Neural cell (in vitro differentiated cells): ENCODE measurements at regions not wholly inside any gene's neighbourhood (a gene's known extent, or its start where the extent isn't known, plus 50 kb on each side); places are given as distances from the start of the nearest gene placed in this dataset.

Experiments
- H2AFZ ChIP-seq: fragments of 200-600, 300-800 bp; sonication (generic), shearing (Covaris generic); 2 replicates; pipeline ENCODE4 v1.6.0; 2014; ENCODE audit warnings: low read depth, mild to moderate bottlenecking, antibody characterized with exemption, low read length, moderate library complexity
- H3F3A ChIP-seq: fragments of 200-600 bp; shearing (Covaris generic); 2 replicates; pipeline ENCODE4 v1.6.1; 2016; ENCODE audit warnings: mild to moderate bottlenecking, moderate library complexity, mixed read lengths, antibody characterized with exemption, low read length; ENCODE audit not compliant: insufficient read depth, poor library complexity, severe bottlenecking
- H3K27ac ChIP-seq: fragments of 200-600, 300-800 bp; sonication (generic), shearing (Covaris generic); 2 replicates; pipeline ENCODE4 v1.5.1; 2014; ENCODE audit warnings: mild to moderate bottlenecking, low read length, moderate library complexity
- H3K27me3 ChIP-seq: fragments of 300-800, 200-600 bp; sonication (generic), shearing (Covaris generic); 2 replicates; pipeline ENCODE4 v1.6.0; 2014; ENCODE audit warnings: mild to moderate bottlenecking, low read depth, low read length, moderate library complexity; ENCODE audit not compliant: insufficient read depth
- H3K36me3 ChIP-seq: fragments of 300-800, 200-600 bp; sonication (generic), shearing (Covaris generic); 2 replicates; pipeline ENCODE4 v1.5.1; 2014; ENCODE audit warnings: mild to moderate bottlenecking, antibody characterized with exemption, low read length, moderate library complexity; ENCODE audit not compliant: insufficient read depth
- H3K4me2 ChIP-seq: fragments of 300-800, 200-600 bp; sonication (generic), shearing (Covaris generic); 2 replicates; pipeline ENCODE4 v1.6.0; 2014; ENCODE audit warnings: mild to moderate bottlenecking, low read length
- H3K4me3 ChIP-seq: fragments of 300-800, 200-600 bp; sonication (generic), shearing (Covaris generic); 2 replicates; pipeline ENCODE4 v1.5.1; 2014; ENCODE audit warnings: mild to moderate bottlenecking, low read length, moderate library complexity
- H3K79me2 ChIP-seq: fragments of 200-600 bp; shearing (Covaris generic); replicated peaks from 2 replicates; pipeline ENCODE4 v1.6.0; 2014; ENCODE audit warnings: mild to moderate bottlenecking, low read length, moderate library complexity; ENCODE audit not compliant: insufficient read depth
- H3K9ac ChIP-seq: fragments of 300-800, 200-600 bp; sonication (generic), shearing (Covaris generic); 2 replicates; pipeline ENCODE4 v1.6.1; 2016; ENCODE audit warnings: mild to moderate bottlenecking, low read length, mixed read lengths
- H3K9me2 ChIP-seq: fragments of 200-600 bp; shearing (Covaris generic); 2 replicates; pipeline ENCODE4 v1.6.1; 2016; ENCODE audit warnings: mild to moderate bottlenecking, low read length, mixed read lengths; ENCODE audit not compliant: insufficient read depth
- H3K9me3 ChIP-seq: fragments of 200-600, 300-800 bp; sonication (generic), shearing (Covaris generic); 2 replicates; pipeline ENCODE4 v1.6.1; 2016; ENCODE audit warnings: mild to moderate bottlenecking, mixed run types, low read length, moderate library complexity, mixed read lengths
- H4K20me1 ChIP-seq: fragments of 200-600 bp; shearing (Covaris generic); 2 replicates; pipeline ENCODE4 v1.6.1; 2016; ENCODE audit warnings: mild to moderate bottlenecking, mixed run types; ENCODE audit not compliant: insufficient read depth
- CTCF ChIP-seq: fragments of 450-650 bp; IDR thresholded peaks from 2 replicates; pipeline ENCODE4 v1.5.1; 2014; ENCODE audit warnings: antibody characterized with exemption, mild to moderate bottlenecking, moderate library complexity; ENCODE audit not compliant: poor library complexity, severe bottlenecking
- EP300 ChIP-seq: fragments of 450-650 bp; conservative IDR thresholded peaks from 2 replicates; pipeline ENCODE4 v1.6.1; 2014; ENCODE audit warnings: antibody characterized with exemption, mild to moderate bottlenecking, moderate library complexity; ENCODE audit not compliant: poor library complexity, severe bottlenecking
- EZH2 ChIP-seq: fragments of 200-600, 300-800 bp; shearing (Covaris generic), sonication (generic); IDR thresholded peaks from 2 replicates; pipeline ENCODE4 v1.6.1; 2014; ENCODE audit warnings: antibody characterized with exemption, low read length, borderline replicate concordance, mild to moderate bottlenecking; ENCODE audit not compliant: insufficient read depth, poor library complexity, severe bottlenecking
- MXI1 ChIP-seq: fragments of 450-650 bp; conservative IDR thresholded peaks from 2 replicates; pipeline ENCODE4 v1.6.1; 2014; ENCODE audit warnings: antibody characterized with exemption, mild to moderate bottlenecking; ENCODE audit not compliant: poor library complexity, severe bottlenecking
- POLR2AphosphoS5 ChIP-seq: IDR thresholded peaks from 2 replicates; pipeline ENCODE4 v1.6.1; 2012
- RAD21 ChIP-seq: fragments of 450-650 bp; conservative IDR thresholded peaks from 2 replicates; pipeline ENCODE4 v1.6.1; 2014; ENCODE audit warnings: antibody characterized with exemption, mild to moderate bottlenecking, moderate library complexity
- SMC3 ChIP-seq: fragments of 450-650 bp; conservative IDR thresholded peaks from 2 replicates; pipeline ENCODE4 v1.6.1; 2014; ENCODE audit warnings: antibody characterized with exemption, mild to moderate bottlenecking, moderate library complexity; ENCODE audit not compliant: poor library complexity
- TAF1 ChIP-seq: IDR thresholded peaks from 2 replicates; pipeline ENCODE4 v1.6.1; 2012; ENCODE audit warnings: low read depth
- TF ChIP-seq, protein P1 (sequence below): IDR thresholded peaks from 2 replicates; pipeline ENCODE4 v1.6.1; 2012; ENCODE audit warnings: borderline replicate concordance

GRCh38 chr13:44752164-44752563 lies 176.0 kb upstream of the TSC22D1 start:
- Histone ChIP-seq H4K20me1 (no peaks in the 10 kb centered on the region), H3K4me3 (no peak overlapping the region), H3F3A (no peaks in the 10 kb centered on the region), H2AFZ (no peak overlapping the region), H3K27ac (no peak overlapping the region), H3K9ac (no peak overlapping the region), H3K27me3 (no peaks in the 10 kb centered on the region), H3K9me2 (no peaks in the 10 kb centered on the region), H3K4me2 (no peak overlapping the region), H3K79me2 (no peaks in the 10 kb centered on the region), H3K36me3 (no peaks in the 10 kb centered on the region), H3K9me3 (no peaks in the 10 kb centered on the region)
- TF ChIP-seq, protein P1, sequence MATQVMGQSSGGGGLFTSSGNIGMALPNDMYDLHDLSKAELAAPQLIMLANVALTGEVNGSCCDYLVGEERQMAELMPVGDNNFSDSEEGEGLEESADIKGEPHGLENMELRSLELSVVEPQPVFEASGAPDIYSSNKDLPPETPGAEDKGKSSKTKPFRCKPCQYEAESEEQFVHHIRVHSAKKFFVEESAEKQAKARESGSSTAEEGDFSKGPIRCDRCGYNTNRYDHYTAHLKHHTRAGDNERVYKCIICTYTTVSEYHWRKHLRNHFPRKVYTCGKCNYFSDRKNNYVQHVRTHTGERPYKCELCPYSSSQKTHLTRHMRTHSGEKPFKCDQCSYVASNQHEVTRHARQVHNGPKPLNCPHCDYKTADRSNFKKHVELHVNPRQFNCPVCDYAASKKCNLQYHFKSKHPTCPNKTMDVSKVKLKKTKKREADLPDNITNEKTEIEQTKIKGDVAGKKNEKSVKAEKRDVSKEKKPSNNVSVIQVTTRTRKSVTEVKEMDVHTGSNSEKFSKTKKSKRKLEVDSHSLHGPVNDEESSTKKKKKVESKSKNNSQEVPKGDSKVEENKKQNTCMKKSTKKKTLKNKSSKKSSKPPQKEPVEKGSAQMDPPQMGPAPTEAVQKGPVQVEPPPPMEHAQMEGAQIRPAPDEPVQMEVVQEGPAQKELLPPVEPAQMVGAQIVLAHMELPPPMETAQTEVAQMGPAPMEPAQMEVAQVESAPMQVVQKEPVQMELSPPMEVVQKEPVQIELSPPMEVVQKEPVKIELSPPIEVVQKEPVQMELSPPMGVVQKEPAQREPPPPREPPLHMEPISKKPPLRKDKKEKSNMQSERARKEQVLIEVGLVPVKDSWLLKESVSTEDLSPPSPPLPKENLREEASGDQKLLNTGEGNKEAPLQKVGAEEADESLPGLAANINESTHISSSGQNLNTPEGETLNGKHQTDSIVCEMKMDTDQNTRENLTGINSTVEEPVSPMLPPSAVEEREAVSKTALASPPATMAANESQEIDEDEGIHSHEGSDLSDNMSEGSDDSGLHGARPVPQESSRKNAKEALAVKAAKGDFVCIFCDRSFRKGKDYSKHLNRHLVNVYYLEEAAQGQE = no peak
- no peak for TF ChIP-seq MXI1
- TF ChIP-seq SMC3 = no peak
- TF ChIP-seq TAF1 = no peak
- no peak for TF ChIP-seq RAD21
- TF ChIP-seq EZH2 = no peak
- TF ChIP-seq EP300 = no peak
- no peak for TF ChIP-seq CTCF
- no peak for TF ChIP-seq POLR2AphosphoS5

DNA sequence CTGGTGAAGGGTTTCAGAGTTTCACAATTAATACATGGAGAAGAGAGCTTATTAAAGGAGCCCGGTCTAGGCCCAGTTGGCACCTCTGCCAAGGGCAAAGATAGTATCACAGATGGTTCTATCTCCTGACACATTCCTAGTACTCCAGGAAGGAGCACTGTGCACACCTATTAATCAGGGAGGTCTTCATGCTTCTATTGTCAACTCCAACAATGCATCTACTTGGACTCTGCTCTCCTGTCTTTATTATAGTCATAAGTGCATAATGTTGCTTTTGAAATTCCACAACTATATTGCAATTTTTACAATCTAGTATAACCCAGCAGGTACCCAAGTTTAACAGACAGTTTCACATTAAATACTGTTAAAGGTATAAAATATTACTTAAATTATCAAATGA lies 174.5 kb upstream of the TSC22D1 start:
- no peak overlapping the region for H3K4me2 ChIP-seq
- TF ChIP-seq TAF1 (no peak), EP300 (no peak)
- H3K4me3 ChIP-seq = no peak overlapping the region
- H3K27me3 ChIP-seq = no peaks in the 10 kb centered on the region
- no peak overlapping the region for H2AFZ ChIP-seq
- no peaks in the 10 kb centered on the region for H3K9me3 ChIP-seq
- H3F3A ChIP-seq = no peaks in the 10 kb centered on the region
- no peaks in the 10 kb centered on the region for H3K79me2 ChIP-seq
- H3K9ac ChIP-seq = no peak overlapping the region
- H3K9me2 ChIP-seq = no peaks in the 10 kb centered on the region
- no peaks in the 10 kb centered on the region for H3K36me3 ChIP-seq
- H3K27ac ChIP-seq = no peak overlapping the region
- no peaks in the 10 kb centered on the region for H4K20me1 ChIP-seq

GRCh38 chr13:44749906-44750305 lies 173.8 kb upstream of the TSC22D1 start:
- H3K79me2 ChIP-seq = no peaks in the 10 kb centered on the region
- no peaks in the 10 kb centered on the region for H3K9me3 ChIP-seq
- no peaks in the 10 kb centered on the region for H3K9me2 ChIP-seq
- no peaks in the 10 kb centered on the region for H4K20me1 ChIP-seq
- H3K27me3 ChIP-seq = no peaks in the 10 kb centered on the region
- H3K27ac ChIP-seq = no peak overlapping the region
- no peaks in the 10 kb centered on the region for H3K36me3 ChIP-seq
- no peak for TF ChIP-seq EZH2
- no peak for TF ChIP-seq CTCF
- no peak for TF ChIP-seq SMC3
- no peak for TF ChIP-seq POLR2AphosphoS5
- no peak for TF ChIP-seq TAF1
- TF ChIP-seq, protein P1 = no peak
- no peak for TF ChIP-seq EP300
- no peak for TF ChIP-seq RAD21
- no peak for TF ChIP-seq MXI1
- no peaks in the 10 kb centered on the region for H3F3A ChIP-seq
- no peak overlapping the region for H2AFZ ChIP-seq
- no peak overlapping the region for H3K9ac ChIP-seq
- H3K4me2 ChIP-seq = no peak overlapping the region
- H3K4me3 ChIP-seq = no peak overlapping the region
